ENCODE measurements at regions not wholly inside any gene's neighbourhood (a gene's known extent, or its start where the extent isn't known, plus 50 kb on each side); places are given as distances from the start of the nearest gene placed in this dataset.

- no peak overlapping the region for H3K4me3 ChIP-seq (ENCODE audit: low read depth, low read length)
- TF ChIP-seq CTCF (IDR thresholded peaks at IDR 0.05; ENCODE audit: insufficient read depth, low read depth, low read length): no peak
- no peak for DNase-seq (ENCODE audit: low read depth)
These were observed 279.2 kb downstream of the SUDS3 start for GRCh38 chr12:118655588-118655987.

GRCh38 chr12:118680356-118680963, 300.9 kb upstream of the SRRM4 start:
- DNase-seq (ENCODE audit: low read depth): no peak
- H3K4me3 ChIP-seq (ENCODE audit: low read depth, low read length): no peak overlapping the region
- TF ChIP-seq CTCF (IDR thresholded peaks at IDR 0.05; ENCODE audit: insufficient read depth, low read depth, low read length): no peak

- DNase-seq (ENCODE audit: low read depth): no peak
- no peak for TF ChIP-seq CTCF (IDR thresholded peaks at IDR 0.05; ENCODE audit: insufficient read depth, low read depth, low read length)
- H3K4me3 ChIP-seq (ENCODE audit: low read depth, low read length): no peak overlapping the region
These were observed 298.7 kb upstream of the SRRM4 start for GRCh38 chr12:118682656-118683055.

- DNase-seq (ENCODE audit: low read depth): no peak
- H3K4me3 ChIP-seq (ENCODE audit: low read depth, low read length): no peak overlapping the region
- TF ChIP-seq CTCF (IDR thresholded peaks at IDR 0.05; ENCODE audit: insufficient read depth, low read depth, low read length): no peak
These were observed 295.2 kb upstream of the SRRM4 start for GRCh38 chr12:118685983-118686607.

- no peak for TF ChIP-seq CTCF (IDR thresholded peaks at IDR 0.05; ENCODE audit: insufficient read depth, low read depth, low read length)
- no peak overlapping the region for H3K4me3 ChIP-seq (ENCODE audit: low read depth, low read length)
- no peak for DNase-seq (ENCODE audit: low read depth)
These were observed 291.5 kb upstream of the SRRM4 start for GRCh38 chr12:118689793-118690192.

- no peak for DNase-seq (ENCODE audit: low read depth)
- H3K4me3 ChIP-seq (ENCODE audit: low read depth, low read length): no peak overlapping the region
- TF ChIP-seq CTCF (IDR thresholded peaks at IDR 0.05; ENCODE audit: insufficient read depth, low read depth, low read length): no peak
These were observed 290.8 kb upstream of the SRRM4 start for GRCh38 chr12:118690506-118690905.

Measured in fibroblast of villous mesenchyme (primary cell).